Right lobe of liver (tissue), 6 donors: ENCODE measurements at regions not wholly inside any gene's neighbourhood (a gene's known extent, or its start where the extent isn't known, plus 50 kb on each side); places are given as distances from the start of the nearest gene placed in this dataset.

Experiments used
- ATAC-seq, 4 donors: fragments of 200-7000 bp; cut with Tn5 transposase; one replicate each; pipeline ENCODE4 v1.9.1; 2020; ENCODE audit warnings: mild to moderate bottlenecking in 4 of 4, moderate library complexity in 4 of 4
- DNase-seq, 3 donors: peaks; one replicate each; pipeline ENCODE4 v3.0.0-alpha.2; 2020
- H3K27ac ChIP-seq, 3 donors: fragments of 200-600 bp; one replicate each; pipeline ENCODE4 v1.8.0; 2022
- H3K27me3 ChIP-seq, 2 donors: fragments of 200-600 bp; one replicate each; pipeline ENCODE4 v1.8.0; 2022
- H3K36me3 ChIP-seq, 4 donors: fragments of 200-600 bp; sonication (generic) in 1 of 4; one replicate each; pipeline versions ENCODE4 v1.5.1 to v1.8.0; 2017 to 2022; ENCODE audit warnings: control low read depth in 1 of 4
- H3K4me1 ChIP-seq, 4 donors: fragments of 200-600 bp; sonication (generic) in 1 of 4; one replicate each; pipeline versions ENCODE4 v1.5.1 to v1.8.0; 2017 to 2022; ENCODE audit warnings: control low read depth in 1 of 4
- H3K4me3 ChIP-seq, 3 donors: fragments of 200-600 bp; one replicate each; pipeline ENCODE4 v1.8.0; 2022
- H3K9me3 ChIP-seq, 4 donors: fragments of 200-600 bp; sonication (generic) in 1 of 4; one replicate each; pipeline versions ENCODE4 v1.5.1 to v1.8.0; 2017 to 2022; ENCODE audit warnings: control low read depth in 1 of 4
- POLR2A ChIP-seq: fragments of 450-650 bp; IDR thresholded peaks from one replicate; pipeline ENCODE4 v1.6.1; 2017; ENCODE audit warnings: antibody characterized with exemption, mild to moderate bottlenecking
- WGBS: methylation state at CpG from one replicate; pipeline ENCODE4 v1.1.6; 2018; ENCODE audit warnings: low coverage, low lambda C conversion rate; ENCODE audit not compliant: insufficient coverage; ENCODE audit errors: missing lambda C conversion rate; 5-methylcytosine and 5-hydroxymethylcytosine counted together
- intact Hi-C, 2 donors: fragments of 100-400 bp; cut with DNase I; formaldehyde crosslinking; loops; one replicate each; pipeline versions ENCODE4 v1.11.2 to v1.14.1; 2022
- TF ChIP-seq, protein P1 (sequence below), 4 donors: fragments of 200-600 bp in 3 of 4; fragments of 450-650 bp in 1 of 4; IDR thresholded peaks; one replicate each; pipeline versions ENCODE4 v1.5.1 to v1.8.0; 2016 to 2022; ENCODE audit warnings: antibody characterized with exemption in 4 of 4, mild to moderate bottlenecking in 2 of 4
- donor health status: DM: no; HTN: yes; CAD: no.
- donor health status: DM: no; HTN: no; CAD: no.
- donor health status: DM: no; HTN: no; CAD: no.
- donor health status: DM: no; HTN: yes; CAD: no.
- donor health status: DM: no; HTN: yes; CAD: no.

DNA sequence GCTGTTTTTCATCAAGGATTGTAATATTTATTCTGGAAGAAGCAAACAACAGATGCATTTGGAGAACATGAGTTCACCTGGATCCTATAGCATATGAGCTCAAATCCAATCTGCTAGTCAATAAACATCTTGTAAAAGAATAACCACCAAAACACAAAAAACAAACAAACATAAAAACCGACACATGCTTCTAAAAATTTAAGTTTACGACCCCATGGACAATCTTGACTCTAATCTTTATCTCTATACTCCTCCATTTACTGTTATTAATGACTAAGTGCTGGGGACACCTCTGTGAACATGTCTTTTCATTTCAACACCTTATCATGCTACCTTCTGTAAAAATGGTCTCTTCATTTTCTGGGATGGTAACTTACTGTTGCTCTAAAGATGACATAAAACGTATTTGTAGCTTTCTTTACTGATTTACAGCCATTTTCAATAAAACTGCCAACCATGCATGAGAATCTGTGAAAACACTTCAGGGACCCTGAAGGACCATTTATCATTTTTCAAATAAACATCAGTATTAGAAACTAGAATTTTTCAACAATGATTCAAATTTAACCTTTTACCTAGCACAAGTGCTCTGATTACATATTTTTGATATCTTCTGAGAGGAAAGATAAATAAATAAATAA lies 123.8 kb upstream of the SOX5 start:
- 73% methylated on average over 3 of the region's 3 CpGs for WGBS
- Histone ChIP-seq H3K36me3 (no peaks in the 10 kb centered on the region), H3K4me1 (peaks cover 0 to 34% (median 8%) of the 10 kb centered on the region in 4 donors), H3K27ac (no peak overlapping the region), H3K27me3 (no peaks in the 10 kb centered on the region), H3K4me3 (no peak overlapping the region), H3K9me3 (no peaks in the 10 kb centered on the region)
- ATAC-seq (no peak), DNase-seq (no peak)
- TF ChIP-seq, protein P1, sequence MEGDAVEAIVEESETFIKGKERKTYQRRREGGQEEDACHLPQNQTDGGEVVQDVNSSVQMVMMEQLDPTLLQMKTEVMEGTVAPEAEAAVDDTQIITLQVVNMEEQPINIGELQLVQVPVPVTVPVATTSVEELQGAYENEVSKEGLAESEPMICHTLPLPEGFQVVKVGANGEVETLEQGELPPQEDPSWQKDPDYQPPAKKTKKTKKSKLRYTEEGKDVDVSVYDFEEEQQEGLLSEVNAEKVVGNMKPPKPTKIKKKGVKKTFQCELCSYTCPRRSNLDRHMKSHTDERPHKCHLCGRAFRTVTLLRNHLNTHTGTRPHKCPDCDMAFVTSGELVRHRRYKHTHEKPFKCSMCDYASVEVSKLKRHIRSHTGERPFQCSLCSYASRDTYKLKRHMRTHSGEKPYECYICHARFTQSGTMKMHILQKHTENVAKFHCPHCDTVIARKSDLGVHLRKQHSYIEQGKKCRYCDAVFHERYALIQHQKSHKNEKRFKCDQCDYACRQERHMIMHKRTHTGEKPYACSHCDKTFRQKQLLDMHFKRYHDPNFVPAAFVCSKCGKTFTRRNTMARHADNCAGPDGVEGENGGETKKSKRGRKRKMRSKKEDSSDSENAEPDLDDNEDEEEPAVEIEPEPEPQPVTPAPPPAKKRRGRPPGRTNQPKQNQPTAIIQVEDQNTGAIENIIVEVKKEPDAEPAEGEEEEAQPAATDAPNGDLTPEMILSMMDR (IDR thresholded peaks at IDR 0.05): no peak
- TF ChIP-seq POLR2A: no peak
- intact Hi-C loops: no loop called here

DNA sequence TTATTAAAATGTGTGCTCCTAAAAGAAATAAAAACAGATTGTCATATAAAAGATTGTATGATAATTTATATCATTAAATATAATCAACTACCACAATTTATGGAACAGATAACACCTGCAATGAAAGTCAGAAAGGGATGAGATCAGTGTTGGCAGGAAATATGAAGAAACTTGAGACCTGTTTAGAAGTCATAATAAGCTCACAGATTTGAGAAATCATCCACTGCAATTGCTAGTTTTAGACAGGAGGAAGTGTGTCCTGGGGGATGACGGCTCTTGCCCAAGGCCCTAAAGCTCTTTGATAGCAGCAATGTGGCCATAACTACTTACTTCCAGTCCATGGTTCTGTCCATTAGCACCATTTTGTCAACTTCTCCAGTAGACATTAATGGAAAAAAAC lies 122.8 kb upstream of the SOX5 start:
- intact Hi-C loops: no loop called here
- WGBS: 64% methylated on average over 1 of the region's 1 CpG

DNA sequence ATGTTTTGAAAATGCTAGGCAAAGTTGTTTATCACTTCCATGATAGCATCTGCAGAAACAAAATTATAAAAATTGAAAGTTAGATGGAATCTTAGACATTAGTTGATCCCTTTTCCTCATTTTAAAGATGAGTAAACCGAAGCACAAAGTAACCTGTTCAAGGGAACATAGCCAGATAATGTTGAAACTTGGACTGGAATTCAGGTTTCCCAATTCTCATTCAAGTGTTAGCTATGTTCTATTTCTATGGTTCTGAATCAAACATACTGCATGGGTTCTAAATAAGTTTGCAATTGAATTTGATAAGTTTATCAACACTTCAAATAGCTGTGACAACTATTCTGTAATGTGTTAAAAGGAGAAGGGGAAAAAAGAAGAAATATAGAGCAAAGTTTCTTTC lies 122.4 kb upstream of the SOX5 start:
- TF ChIP-seq, protein P1 (IDR thresholded peaks at IDR 0.05): no peak
- TF ChIP-seq POLR2A: no peak
- Histone ChIP-seq H3K4me1 (peaks cover 0 to 26% (median 8%) of the 10 kb centered on the region in 4 donors), H3K27me3 (no peaks in the 10 kb centered on the region), H3K36me3 (no peaks in the 10 kb centered on the region), H3K9me3 (no peaks in the 10 kb centered on the region), H3K4me3 (no peak overlapping the region), H3K27ac (no peak overlapping the region)
- ATAC-seq (peak; percentile 56 to 74 (median 68)), DNase-seq (no peak)
- intact Hi-C loops: no loop called here
- WGBS: 29% methylated on average over 1 of the region's 1 CpG

More for the DNA sequence above, 122.8 kb upstream of the SOX5 start:
- TF ChIP-seq POLR2A: no peak
- TF ChIP-seq, protein P1 (IDR thresholded peaks at IDR 0.05): no peak
- peaks cover 0 to 28% (median 8%) of the 10 kb centered on the region in 4 donors for H3K4me1 ChIP-seq
- H3K4me3 ChIP-seq: no peak overlapping the region
- no peaks in the 10 kb centered on the region for H3K9me3 ChIP-seq
- ATAC-seq (peak in 1 of 4 donors; percentile 15), DNase-seq (no peak)
- H3K27ac ChIP-seq: no peak overlapping the region
- no peaks in the 10 kb centered on the region for H3K27me3 ChIP-seq
- H3K36me3 ChIP-seq: no peaks in the 10 kb centered on the region

DNA sequence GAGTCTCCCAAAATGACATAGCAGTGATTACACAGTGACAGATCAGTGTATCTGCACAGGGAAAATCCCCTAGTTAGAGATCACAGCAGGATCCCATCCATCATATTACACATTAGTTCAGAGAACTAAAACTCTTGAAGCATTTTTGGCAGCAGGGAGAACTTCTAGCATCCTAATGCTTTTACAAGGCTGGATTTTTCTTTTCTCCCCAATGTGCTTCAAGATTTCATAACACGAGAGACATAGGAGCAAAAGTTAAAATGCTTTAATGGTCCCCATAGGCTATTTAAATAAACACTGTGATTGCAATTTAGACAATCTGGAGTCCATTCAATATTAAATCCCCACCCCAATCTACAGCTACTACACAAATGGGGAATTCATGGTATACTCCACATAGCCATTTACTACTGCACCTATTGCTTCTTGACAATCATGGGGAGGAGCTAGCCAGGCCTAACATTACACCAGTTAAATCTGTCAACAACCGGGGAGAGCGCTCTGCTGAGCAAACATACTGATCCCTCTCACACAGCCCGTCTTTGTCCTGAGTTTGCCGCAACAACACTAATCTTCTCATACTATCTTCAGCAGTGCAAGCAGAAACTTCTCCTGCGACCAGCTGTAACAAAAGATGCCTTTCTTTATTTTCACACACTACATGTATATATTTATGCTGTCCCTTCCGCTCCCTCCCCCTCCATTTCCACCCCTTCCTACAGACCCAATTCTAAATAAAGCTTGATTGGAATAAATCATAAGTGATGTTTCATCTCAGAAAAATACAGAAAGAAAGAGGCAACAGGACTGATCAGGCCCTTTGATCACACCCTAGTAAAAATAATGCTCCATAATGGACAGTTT lies 120.3 kb upstream of the SOX5 start:
- 43% methylated on average over 7 of the region's 7 CpGs for WGBS
- no peaks in the 10 kb centered on the region for H3K27me3 ChIP-seq
- peak; percentile 51 to 68 (median 57) for DNase-seq
- H3K4me3 ChIP-seq: no peak overlapping the region
- peak overlapping the region; percentile 37 to 59 (median 59) for H3K27ac ChIP-seq
- H3K9me3 ChIP-seq: no peaks in the 10 kb centered on the region
- no peaks in the 10 kb centered on the region for H3K36me3 ChIP-seq
- TF ChIP-seq POLR2A: peak; percentile 12
- TF ChIP-seq, protein P1 (IDR thresholded peaks at IDR 0.05): no peak
- intact Hi-C loops: no loop called here
- H3K4me1 ChIP-seq: peaks cover 0 to 20% (median 8%) of the 10 kb centered on the region in 4 donors
- ATAC-seq: peak; percentile 92 to 99 (median 97)
